ENCODE measurements at regions not wholly inside any gene's neighbourhood (a gene's known extent, or its start where the extent isn't known, plus 50 kb on each side); places are given as distances from the start of the nearest gene placed in this dataset.
"Not testable (repeated sequence)": the region's sequence is repeated elsewhere in the genome, so short reads cannot be mapped to it uniquely, and the experiment has no call there.

DNA sequence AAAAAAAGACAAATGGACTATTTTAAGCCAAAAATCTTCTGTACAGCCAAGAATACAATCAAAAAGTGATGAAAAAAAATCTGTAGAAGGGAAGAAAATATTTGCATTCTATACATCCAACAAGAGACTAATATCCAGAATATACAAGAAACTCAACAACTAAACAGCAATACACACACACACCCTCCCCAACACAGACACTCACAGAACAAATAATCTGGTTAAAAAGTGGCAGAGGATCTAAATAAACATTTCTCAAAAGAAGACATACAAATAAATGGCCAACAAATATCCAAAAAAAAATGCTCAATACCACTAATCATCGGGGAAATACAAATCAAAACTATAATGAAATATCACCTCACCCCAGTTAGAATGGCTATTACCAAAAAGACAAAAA, 209.0 kb upstream of the ZNF385D start:
- Histone ChIP-seq H3K27me3 (ENCODE audit: insufficient read depth, low read length, poor library complexity) (no peaks in the 10 kb centered on the region), H3K9ac (ENCODE audit: low read depth, low read length) (no peak overlapping the region), H4K20me1 (ENCODE audit: insufficient read depth, low read length) (no peaks in the 10 kb centered on the region), H3K9me3 (ENCODE audit: insufficient read depth, low read length, severe bottlenecking) (no peaks in the 10 kb centered on the region), H3K27ac (ENCODE audit: low read length) (no peak overlapping the region), H3K4me1 (ENCODE audit: insufficient read depth, low read length) (no peaks in the 10 kb centered on the region), H3K4me3 (ENCODE audit: low read depth in 1 of 2, low read length in 2 of 2) (no peak overlapping the region), H2AFZ (ENCODE audit: low read depth, low read length) (no peak overlapping the region), H3K36me3 (ENCODE audit: insufficient read depth, low read length) (no peaks in the 10 kb centered on the region), H3K4me2 (ENCODE audit: insufficient read depth, low read length) (no peak overlapping the region), H3K79me2 (ENCODE audit: insufficient read depth, low read length) (no peaks in the 10 kb centered on the region)
- TF ChIP-seq, protein P1, sequence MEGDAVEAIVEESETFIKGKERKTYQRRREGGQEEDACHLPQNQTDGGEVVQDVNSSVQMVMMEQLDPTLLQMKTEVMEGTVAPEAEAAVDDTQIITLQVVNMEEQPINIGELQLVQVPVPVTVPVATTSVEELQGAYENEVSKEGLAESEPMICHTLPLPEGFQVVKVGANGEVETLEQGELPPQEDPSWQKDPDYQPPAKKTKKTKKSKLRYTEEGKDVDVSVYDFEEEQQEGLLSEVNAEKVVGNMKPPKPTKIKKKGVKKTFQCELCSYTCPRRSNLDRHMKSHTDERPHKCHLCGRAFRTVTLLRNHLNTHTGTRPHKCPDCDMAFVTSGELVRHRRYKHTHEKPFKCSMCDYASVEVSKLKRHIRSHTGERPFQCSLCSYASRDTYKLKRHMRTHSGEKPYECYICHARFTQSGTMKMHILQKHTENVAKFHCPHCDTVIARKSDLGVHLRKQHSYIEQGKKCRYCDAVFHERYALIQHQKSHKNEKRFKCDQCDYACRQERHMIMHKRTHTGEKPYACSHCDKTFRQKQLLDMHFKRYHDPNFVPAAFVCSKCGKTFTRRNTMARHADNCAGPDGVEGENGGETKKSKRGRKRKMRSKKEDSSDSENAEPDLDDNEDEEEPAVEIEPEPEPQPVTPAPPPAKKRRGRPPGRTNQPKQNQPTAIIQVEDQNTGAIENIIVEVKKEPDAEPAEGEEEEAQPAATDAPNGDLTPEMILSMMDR (IDR thresholded peaks at IDR 0.05; ENCODE audit: borderline replicate concordance, extremely low read depth, low read length, poor library complexity, severe bottlenecking): no peak
- no peak for TF ChIP-seq EZH2 (IDR thresholded peaks at IDR 0.05; ENCODE audit: borderline replicate concordance, low read depth, low read length, severe bottlenecking)
- no peak for DNase-seq
- ATAC-seq (ENCODE audit: insufficient read depth, low read depth): no peak

GRCh38 chr3:21962456-21962855, 211.4 kb upstream of the ZNF385D start:
- Histone ChIP-seq H3K9ac (ENCODE audit: low read depth, low read length) (no peak overlapping the region), H2AFZ (ENCODE audit: low read depth, low read length) (no peak overlapping the region), H3K4me3 (ENCODE audit: low read depth in 1 of 2, low read length in 2 of 2) (no peak overlapping the region), H3K36me3 (ENCODE audit: insufficient read depth, low read length) (no peaks in the 10 kb centered on the region), H3K4me1 (ENCODE audit: insufficient read depth, low read length) (no peaks in the 10 kb centered on the region), H3K4me2 (ENCODE audit: insufficient read depth, low read length) (no peak overlapping the region), H3K9me3 (ENCODE audit: insufficient read depth, low read length, severe bottlenecking) (no peaks in the 10 kb centered on the region), H3K27ac (ENCODE audit: low read length) (no peak overlapping the region), H3K27me3 (ENCODE audit: insufficient read depth, low read length, poor library complexity) (no peaks in the 10 kb centered on the region), H4K20me1 (ENCODE audit: insufficient read depth, low read length) (no peaks in the 10 kb centered on the region), H3K79me2 (ENCODE audit: insufficient read depth, low read length) (no peaks in the 10 kb centered on the region)
- DNase-seq: no peak
- no peak for ATAC-seq (ENCODE audit: insufficient read depth, low read depth)
- TF ChIP-seq, protein P1 (IDR thresholded peaks at IDR 0.05; ENCODE audit: borderline replicate concordance, extremely low read depth, low read length, poor library complexity, severe bottlenecking): no peak
- no peak for TF ChIP-seq EZH2 (IDR thresholded peaks at IDR 0.05; ENCODE audit: borderline replicate concordance, low read depth, low read length, severe bottlenecking)

DNA sequence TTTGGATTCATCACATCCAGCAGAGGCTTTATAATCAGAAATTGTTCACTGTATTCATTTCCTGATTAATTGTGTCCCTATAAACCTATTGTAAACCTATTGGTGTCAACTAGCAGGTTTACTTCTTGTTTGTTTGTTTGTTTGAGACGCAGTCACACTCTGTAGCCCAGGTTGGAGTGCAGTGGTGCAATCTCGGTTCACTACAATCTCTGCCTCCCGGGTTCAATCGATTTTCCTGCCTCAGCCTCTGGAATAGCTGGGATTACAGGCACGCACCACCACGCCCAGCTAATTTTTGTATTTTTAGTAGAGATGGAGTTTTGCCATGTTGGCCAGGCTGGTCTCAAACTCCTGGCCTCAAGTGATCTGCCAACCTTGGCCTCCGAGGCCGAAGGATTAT, 215.4 kb upstream of the ZNF385D start:
- not testable (repeated sequence) for H3K4me3 ChIP-seq (ENCODE audit: low read depth in 1 of 2, low read length in 2 of 2)

DNA sequence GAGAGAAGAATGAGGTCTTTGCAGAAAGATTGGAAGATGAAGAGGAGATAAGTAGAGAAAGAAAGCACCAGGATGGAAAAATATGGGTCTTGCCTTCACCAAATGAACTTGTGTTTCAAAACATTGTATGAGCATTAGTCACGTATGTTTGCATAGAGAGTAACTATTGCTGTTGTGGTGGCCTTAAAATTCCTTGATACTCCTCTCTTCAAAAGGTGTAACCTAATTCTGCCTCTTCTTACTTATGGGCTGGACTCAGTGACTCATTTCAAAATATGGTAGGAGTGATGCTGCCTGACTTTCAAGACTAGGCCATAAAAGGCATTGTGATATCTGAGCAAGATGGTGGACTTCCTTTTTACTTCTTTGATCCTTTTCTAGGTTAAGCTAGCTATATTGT, 228.7 kb upstream of the ZNF385D start:
- ATAC-seq (ENCODE audit: insufficient read depth, low read depth) (no peak), DNase-seq (no peak)
- TF ChIP-seq EZH2 (IDR thresholded peaks at IDR 0.05; ENCODE audit: borderline replicate concordance, low read depth, low read length, severe bottlenecking): no peak
- TF ChIP-seq, protein P1 (IDR thresholded peaks at IDR 0.05; ENCODE audit: borderline replicate concordance, extremely low read depth, low read length, poor library complexity, severe bottlenecking): no peak

More for the DNA sequence above, 215.4 kb upstream of the ZNF385D start:
- H3K4me1 ChIP-seq (ENCODE audit: insufficient read depth, low read length); H3K9me3 ChIP-seq (ENCODE audit: insufficient read depth, low read length, severe bottlenecking); H3K36me3 ChIP-seq (ENCODE audit: insufficient read depth, low read length); H3K27me3 ChIP-seq (ENCODE audit: insufficient read depth, low read length, poor library complexity); DNase-seq; H4K20me1 ChIP-seq (ENCODE audit: insufficient read depth, low read length); H3K4me2 ChIP-seq (ENCODE audit: insufficient read depth, low read length); H3K9ac ChIP-seq (ENCODE audit: low read depth, low read length); H3K79me2 ChIP-seq (ENCODE audit: insufficient read depth, low read length); ATAC-seq (ENCODE audit: insufficient read depth, low read depth); H2AFZ ChIP-seq (ENCODE audit: low read depth, low read length); H3K27ac ChIP-seq (ENCODE audit: low read length): not testable (repeated sequence)

More for the DNA sequence above, 228.7 kb upstream of the ZNF385D start:
- Histone ChIP-seq H3K4me3 (ENCODE audit: low read depth in 1 of 2, low read length in 2 of 2) (no peak overlapping the region), H3K9ac (ENCODE audit: low read depth, low read length) (no peak overlapping the region), H2AFZ (ENCODE audit: low read depth, low read length) (no peak overlapping the region), H3K27ac (ENCODE audit: low read length) (no peak overlapping the region), H4K20me1 (ENCODE audit: insufficient read depth, low read length) (no peaks in the 10 kb centered on the region), H3K4me2 (ENCODE audit: insufficient read depth, low read length) (no peak overlapping the region), H3K4me1 (ENCODE audit: insufficient read depth, low read length) (no peaks in the 10 kb centered on the region), H3K79me2 (ENCODE audit: insufficient read depth, low read length) (no peaks in the 10 kb centered on the region), H3K27me3 (ENCODE audit: insufficient read depth, low read length, poor library complexity) (no peaks in the 10 kb centered on the region), H3K36me3 (ENCODE audit: insufficient read depth, low read length) (no peaks in the 10 kb centered on the region), H3K9me3 (ENCODE audit: insufficient read depth, low read length, severe bottlenecking) (no peaks in the 10 kb centered on the region)

Measured in DND-41 (cell line).